GM12878 (cell line): ENCODE measurements at regions not wholly inside any gene's neighbourhood (a gene's known extent, or its start where the extent isn't known, plus 50 kb on each side); places are given as distances from the start of the nearest gene placed in this dataset.

ENCODE experiments used
- ATAC-seq: fragments of 200-7000 bp; cut with Tn5 transposase; 3 replicates; pipeline ENCODE4 v1.9.1; 2020; ENCODE audit warnings: mild to moderate bottlenecking, moderate library complexity
- BruUV-seq: library from RNA; stranded (reverse); fragments of 400-500 nt; replicated peaks from 2 replicates; lab custom pipeline; 2021; lab: Mats Ljungman, UMichigan
- CTCF ChIA-PET: fragments of 300-600 bp; sonication (Branson Sonifier 250); formaldehyde crosslinking; extraction: SDS; loops from one replicate; lab custom pipeline; 2021; ENCODE audit warnings: inconsistent platforms; lab: Yijun Ruan, JAX
- POLR2A ChIA-PET: fragments of 350-600 bp; formaldehyde crosslinking; extraction: SDS; loops from one replicate; lab custom pipeline; 2021; ENCODE audit warnings: inconsistent platforms; lab: Charles Lee
- RAD21 ChIA-PET: fragments of 300-600 bp; sonication (Branson Sonifier 250); formaldehyde crosslinking; loops from one replicate; lab custom pipeline; 2023; ENCODE audit warnings: antibody characterized with exemption; ENCODE audit not compliant: unreplicated experiment; lab: Charles Lee
- SMC1A ChIA-PET: fragments of 300-600 bp; sonication (Branson Sonifier 250); formaldehyde crosslinking; loops from one replicate; lab custom pipeline; 2023; ENCODE audit not compliant: unreplicated experiment, uncharacterized antibody; lab: Charles Lee
- DNase-seq: peaks from one replicate; pipeline ENCODE4 v3.0.0-alpha.2; 2011; ENCODE audit warnings: low read depth, low spot score
- FAIRE-seq: peaks from 3 replicates; lab custom pipeline; 2011; peaks lifted over from hg19 to GRCh38; lab: Jason Lieb, UNC
- H2AFZ ChIP-seq: 2 replicates; pipeline ENCODE4 v1.6.0; 2011; ENCODE audit warnings: low read depth, low read length, control low read depth; ENCODE audit not compliant: control insufficient read depth
- H3K27ac ChIP-seq: 2 replicates; pipeline ENCODE4 v1.5.1; 2011; ENCODE audit warnings: control low read depth; ENCODE audit not compliant: control insufficient read depth, insufficient read depth
- H3K27me3 ChIP-seq, 2 experiments: replicated peaks in 1 of 2; 2 replicates each; pipeline versions ENCODE4 v1.6.0 to v1.6.1; 2011; ENCODE audit warnings: low read length in 1 of 2; ENCODE audit not compliant: control insufficient read depth in 2 of 2, insufficient read depth in 2 of 2
- H3K36me3 ChIP-seq, 2 experiments: 2 replicates each; pipeline ENCODE4 v1.5.1; 2011; ENCODE audit warnings: low read length in 1 of 2; ENCODE audit not compliant: control insufficient read depth in 2 of 2, insufficient read depth in 2 of 2
- H3K4me1 ChIP-seq: 2 replicates; pipeline ENCODE4 v1.6.1; 2011; ENCODE audit warnings: mild to moderate bottlenecking, low read length, moderate library complexity, mixed read lengths; ENCODE audit not compliant: control insufficient read depth, insufficient read depth
- H3K4me2 ChIP-seq: 2 replicates; pipeline ENCODE4 v1.6.0; 2011; ENCODE audit warnings: control low read depth; ENCODE audit not compliant: control insufficient read depth, insufficient read depth
- H3K4me3 ChIP-seq: fragments of 200-600 bp; sonication (generic); 2 replicates; pipeline ENCODE4 v1.5.1; 2016
- H3K79me2 ChIP-seq: 2 replicates; pipeline ENCODE4 v1.6.0; 2011; ENCODE audit warnings: low read length; ENCODE audit not compliant: control insufficient read depth, insufficient read depth
- H3K9ac ChIP-seq: 2 replicates; pipeline ENCODE4 v1.8.0; 2011; ENCODE audit warnings: low read length, control low read depth, mixed read lengths; ENCODE audit not compliant: control insufficient read depth, insufficient read depth
- H3K9me3 ChIP-seq: replicated peaks from 3 replicates; pipeline ENCODE4 v1.5.1; 2011; ENCODE audit warnings: mild to moderate bottlenecking, low read length; ENCODE audit not compliant: control insufficient read depth, insufficient read depth
- H4K20me1 ChIP-seq: 2 replicates; pipeline ENCODE4 v1.6.0; 2011; ENCODE audit not compliant: control insufficient read depth, insufficient read depth
- BHLHE40 ChIP-seq, 2 experiments: fragments of 450-650 bp in 1 of 2; IDR thresholded peaks; 2 replicates each; pipeline ENCODE4 v1.6.1; 2011 to 2017; ENCODE audit warnings: low read depth in 2 of 2, borderline replicate concordance in 1 of 2, improper control_type of control experiment in 1 of 2, low read length in 1 of 2, mild to moderate bottlenecking in 1 of 2
- CUX1 ChIP-seq: IDR thresholded peaks from 2 replicates; pipeline ENCODE4 v1.6.1; 2012; ENCODE audit warnings: improper control_type of control experiment, low read depth, low read length; ENCODE audit not compliant: insufficient replicate concordance
- ETV6 ChIP-seq, 2 experiments: fragments of 450-650 bp in 1 of 2; IDR thresholded peaks in 1 of 2; conservative IDR thresholded peaks in 1 of 2; 2 replicates each; pipeline ENCODE4 v1.6.1; 2014; ENCODE audit warnings: antibody characterized with exemption in 1 of 2, borderline replicate concordance in 1 of 2, low read depth in 1 of 2, mild to moderate bottlenecking in 1 of 2, moderate library complexity in 1 of 2
- SMC3 ChIP-seq: IDR thresholded peaks from 2 replicates; pipeline ENCODE4 v1.6.1; 2011; ENCODE audit warnings: low read length, improper control_type of control experiment, borderline replicate concordance
- SREBF2 ChIP-seq: IDR thresholded peaks from 2 replicates; pipeline ENCODE4 v1.6.1; 2012; ENCODE audit warnings: mild to moderate bottlenecking, low read length
- ZNF24 ChIP-seq: fragments of 450-650 bp; IDR thresholded peaks from 2 replicates; pipeline ENCODE4 v1.6.1; 2017; ENCODE audit warnings: antibody characterized with exemption, mild to moderate bottlenecking
- ZNF622 ChIP-seq: fragments of 450-650 bp; IDR thresholded peaks from 2 replicates; pipeline ENCODE4 v1.6.1; 2017; ENCODE audit warnings: mild to moderate bottlenecking, inconsistent platforms
- ZNF687 ChIP-seq: fragments of 450-650 bp; IDR thresholded peaks from 2 replicates; pipeline ENCODE4 v1.6.1; 2017; ENCODE audit warnings: mild to moderate bottlenecking, moderate library complexity
- WGBS: methylation state at CpG from one replicate; pipeline ENCODE4 v1.1.6; 2016; ENCODE audit warnings: low lambda C conversion rate; ENCODE audit not compliant: insufficient replicate concordance, insufficient coverage; ENCODE audit errors: missing lambda C conversion rate; 5-methylcytosine and 5-hydroxymethylcytosine counted together
- in situ Hi-C: fragments of 300-500 bp; cut with MboI; formaldehyde crosslinking; loops from 9 replicates; pipeline ENCODE4 v1.14.3; 2018; ENCODE audit warnings: mixed read lengths
- intact Hi-C: fragments of 100-400 bp; cut with micrococcal nuclease; formaldehyde crosslinking; loops from one replicate; pipeline ENCODE4 v1.14.2; 2022; ENCODE audit not compliant: unreplicated experiment
- TF ChIP-seq, protein P1 (sequence below): fragments of 150-350 bp; IDR thresholded peaks from 2 replicates; pipeline ENCODE4 v1.6.1; 2014; ENCODE audit warnings: mild to moderate bottlenecking, low read depth, low read length
- TF ChIP-seq, protein P2 (sequence below): fragments of 450-650 bp; IDR thresholded peaks from 2 replicates; pipeline ENCODE4 v1.6.1; 2017; ENCODE audit warnings: borderline replicate concordance

- in situ Hi-C loops, result no loop called here
- no peak overlapping the region for H3K9ac ChIP-seq
- no peaks in the 10 kb centered on the region for H4K20me1 ChIP-seq
- intact Hi-C loops, result no loop called here
- POLR2A ChIA-PET, result no interaction called here
- no peak overlapping the region for H3K4me2 ChIP-seq
- H3K79me2 ChIP-seq, result no peaks in the 10 kb centered on the region
- ATAC-seq, result no peak
- 52% methylated on average over 4 of the region's 4 CpGs for WGBS
- H2AFZ ChIP-seq, result no peak overlapping the region
- H3K4me3 ChIP-seq, result no peak overlapping the region
- no peaks in the 10 kb centered on the region; a peak in 1 of 4 replicates for H3K27me3 ChIP-seq
- H3K36me3 ChIP-seq, result no peaks in the 10 kb centered on the region
- CTCF ChIA-PET, result interaction anchor here (1.0 kb wide), 1 partner anchor 32 kb away, joined by 3 read pairs; no protein-coding TSS in a partner anchor
- RAD21 ChIA-PET, result no interaction called here
- no peak for DNase-seq
- no peak for FAIRE-seq
- H3K9me3 ChIP-seq, result no peaks in the 10 kb centered on the region; the same call in 2 of the 3 replicates
- no TSS peak for BruUV-seq
- H3K27ac ChIP-seq, result no peak overlapping the region
- SMC1A ChIA-PET, result interaction anchor here (0.7 kb wide), 1 partner anchor 21 kb away, joined by 3 read pairs; no protein-coding TSS in a partner anchor
- no peaks in the 10 kb centered on the region for H3K4me1 ChIP-seq
- TF ChIP-seq ZNF687, result no peak
- no peak for TF ChIP-seq CUX1
- no peak for TF ChIP-seq SMC3
- TF ChIP-seq ZNF24, result no peak
- no peak for TF ChIP-seq ZNF622
- TF ChIP-seq, protein P1, sequence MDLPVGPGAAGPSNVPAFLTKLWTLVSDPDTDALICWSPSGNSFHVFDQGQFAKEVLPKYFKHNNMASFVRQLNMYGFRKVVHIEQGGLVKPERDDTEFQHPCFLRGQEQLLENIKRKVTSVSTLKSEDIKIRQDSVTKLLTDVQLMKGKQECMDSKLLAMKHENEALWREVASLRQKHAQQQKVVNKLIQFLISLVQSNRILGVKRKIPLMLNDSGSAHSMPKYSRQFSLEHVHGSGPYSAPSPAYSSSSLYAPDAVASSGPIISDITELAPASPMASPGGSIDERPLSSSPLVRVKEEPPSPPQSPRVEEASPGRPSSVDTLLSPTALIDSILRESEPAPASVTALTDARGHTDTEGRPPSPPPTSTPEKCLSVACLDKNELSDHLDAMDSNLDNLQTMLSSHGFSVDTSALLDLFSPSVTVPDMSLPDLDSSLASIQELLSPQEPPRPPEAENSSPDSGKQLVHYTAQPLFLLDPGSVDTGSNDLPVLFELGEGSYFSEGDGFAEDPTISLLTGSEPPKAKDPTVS, result no peak
- TF ChIP-seq, protein P2, sequence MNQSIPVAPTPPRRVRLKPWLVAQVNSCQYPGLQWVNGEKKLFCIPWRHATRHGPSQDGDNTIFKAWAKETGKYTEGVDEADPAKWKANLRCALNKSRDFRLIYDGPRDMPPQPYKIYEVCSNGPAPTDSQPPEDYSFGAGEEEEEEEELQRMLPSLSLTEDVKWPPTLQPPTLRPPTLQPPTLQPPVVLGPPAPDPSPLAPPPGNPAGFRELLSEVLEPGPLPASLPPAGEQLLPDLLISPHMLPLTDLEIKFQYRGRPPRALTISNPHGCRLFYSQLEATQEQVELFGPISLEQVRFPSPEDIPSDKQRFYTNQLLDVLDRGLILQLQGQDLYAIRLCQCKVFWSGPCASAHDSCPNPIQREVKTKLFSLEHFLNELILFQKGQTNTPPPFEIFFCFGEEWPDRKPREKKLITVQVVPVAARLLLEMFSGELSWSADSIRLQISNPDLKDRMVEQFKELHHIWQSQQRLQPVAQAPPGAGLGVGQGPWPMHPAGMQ, result no peak
- no peak for TF ChIP-seq SREBF2
- no peak for TF ChIP-seq ETV6 (conservative IDR thresholded peaks at IDR 0.05 in 1 of 2, IDR thresholded peaks at IDR 0.05 in 1 of 2; ENCODE audit: borderline replicate concordance in 1 of 2, low read depth in 1 of 2)
- TF ChIP-seq BHLHE40 (IDR thresholded peaks at IDR 0.05; ENCODE audit: borderline replicate concordance in 1 of 2, low read depth in 2 of 2, low read length in 1 of 2), result no peak
Observed at GRCh38 chr20:24897974-24898373, 51.1 kb upstream of the CST7 start.
